ENCODE measurements at regions not wholly inside any gene's neighbourhood (a gene's known extent, or its start where the extent isn't known, plus 50 kb on each side); places are given as distances from the start of the nearest gene placed in this dataset.

- no peaks in the 10 kb centered on the region for H3K27me3 ChIP-seq
- intact Hi-C loops (cut with DNase I): no loop called here
- no peak overlapping the region for H3K4me3 ChIP-seq (replicated peaks in 1 of 3)
Observed at GRCh38 chr4:149095001-149095400, 652.8 kb upstream of the NR3C2 start.

GRCh38 chr4:149084144-149084543 lies 641.9 kb upstream of the NR3C2 start:
- no peak for DNase-seq
- no peak for TF ChIP-seq POLR2A (IDR thresholded peaks at IDR 0.05)
- TF ChIP-seq CTCF (IDR thresholded peaks at IDR 0.05): no peak
- H3K4me1 ChIP-seq: no peaks in the 10 kb centered on the region
- intact Hi-C loops (cut with DNase I): no loop called here
- H3K36me3 ChIP-seq: no peaks in the 10 kb centered on the region
- no peaks in the 10 kb centered on the region for H3K9me3 ChIP-seq
- WGBS, 2 donors: 94 to 96% methylated on average over 4 of the region's 4 CpGs
- no peak overlapping the region for H3K27ac ChIP-seq
- no peaks in the 10 kb centered on the region for H3K27me3 ChIP-seq
- no peak overlapping the region for H3K4me3 ChIP-seq (replicated peaks in 1 of 3)

More at GRCh38 chr4:149095001-149095400, 652.8 kb upstream of the NR3C2 start:
- H3K9me3 ChIP-seq: no peaks in the 10 kb centered on the region
- H3K4me1 ChIP-seq: no peaks in the 10 kb centered on the region
- H3K36me3 ChIP-seq: no peaks in the 10 kb centered on the region
- H3K27ac ChIP-seq: no peak overlapping the region
- TF ChIP-seq POLR2A (IDR thresholded peaks at IDR 0.05): no peak
- no peak for TF ChIP-seq CTCF (IDR thresholded peaks at IDR 0.05)
- no peak for DNase-seq

- Histone ChIP-seq H3K36me3 (no peaks in the 10 kb centered on the region), H3K9me3 (no peaks in the 10 kb centered on the region), H3K4me3 (replicated peaks in 1 of 3) (no peak overlapping the region), H3K4me1 (no peaks in the 10 kb centered on the region), H3K27me3 (no peaks in the 10 kb centered on the region), H3K27ac (no peak overlapping the region)
- TF ChIP-seq POLR2A (IDR thresholded peaks at IDR 0.05): no peak
- WGBS, 2 donors: 81 to 91% methylated on average over 1 of the region's 1 CpG
- intact Hi-C loops (cut with DNase I): no loop called here
- no peak for DNase-seq
Observed at GRCh38 chr4:149077181-149077580, 635.0 kb upstream of the NR3C2 start.

DNA sequence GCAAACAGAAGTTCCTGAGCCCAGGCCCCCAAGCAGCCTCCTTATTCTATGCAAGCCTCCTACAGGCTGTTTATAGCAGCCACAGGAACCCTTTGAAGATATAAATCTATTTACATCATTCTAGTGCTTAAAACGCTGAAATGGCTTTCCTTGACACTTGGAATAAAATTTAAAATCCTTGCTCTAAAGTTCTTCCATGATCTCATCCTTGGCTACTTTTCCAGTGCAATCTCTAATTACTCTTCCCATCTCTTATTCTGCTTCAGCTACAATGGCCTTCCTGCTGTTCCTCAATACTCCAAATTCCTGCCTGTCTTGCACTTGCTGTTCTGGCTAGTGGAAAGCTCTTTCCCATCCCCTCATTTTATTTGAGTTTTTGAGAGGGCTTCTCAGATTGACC lies 634.2 kb upstream of the NR3C2 start:
- no peak for DNase-seq
- no peak overlapping the region for H3K4me3 ChIP-seq (replicated peaks in 1 of 3)
- no peak overlapping the region for H3K27ac ChIP-seq
- TF ChIP-seq POLR2A (IDR thresholded peaks at IDR 0.05) (no peak), CTCF (IDR thresholded peaks at IDR 0.05) (no peak)
- WGBS, 2 donors: 49 to 68% methylated on average over 1 of the region's 1 CpG
- H3K9me3 ChIP-seq: no peaks in the 10 kb centered on the region
- no peaks in the 10 kb centered on the region for H3K4me1 ChIP-seq
- intact Hi-C loops (cut with DNase I): no loop called here
- no peaks in the 10 kb centered on the region for H3K27me3 ChIP-seq
- H3K36me3 ChIP-seq: no peaks in the 10 kb centered on the region

- intact Hi-C loops (cut with DNase I): no loop called here
- H3K36me3 ChIP-seq: no peaks in the 10 kb centered on the region
- no peaks in the 10 kb centered on the region for H3K4me1 ChIP-seq
- H3K27me3 ChIP-seq: no peaks in the 10 kb centered on the region
- no peaks in the 10 kb centered on the region for H3K9me3 ChIP-seq
- no peak for TF ChIP-seq POLR2A (IDR thresholded peaks at IDR 0.05)
- TF ChIP-seq CTCF (IDR thresholded peaks at IDR 0.05): no peak
- no peak for DNase-seq
- H3K27ac ChIP-seq: no peak overlapping the region
- no peak overlapping the region for H3K4me3 ChIP-seq (replicated peaks in 1 of 3)
Observed at GRCh38 chr4:149072384-149072783, 630.2 kb upstream of the NR3C2 start.

GRCh38 chr4:149065753-149066152 lies 623.5 kb upstream of the NR3C2 start:
- Histone ChIP-seq H3K36me3 (no peaks in the 10 kb centered on the region), H3K4me1 (no peaks in the 10 kb centered on the region), H3K9me3 (no peaks in the 10 kb centered on the region), H3K4me3 (replicated peaks in 1 of 3) (no peak overlapping the region), H3K27ac (no peak overlapping the region), H3K27me3 (no peaks in the 10 kb centered on the region)
- WGBS, 2 donors: 91 to 100% methylated on average over 1 of the region's 1 CpG
- intact Hi-C loops (cut with DNase I): no loop called here
- no peak for TF ChIP-seq CTCF (IDR thresholded peaks at IDR 0.05)
- TF ChIP-seq POLR2A (IDR thresholded peaks at IDR 0.05): no peak
- no peak for DNase-seq
